ENCODE measurements at regions not wholly inside any gene's neighbourhood (a gene's known extent, or its start where the extent isn't known, plus 50 kb on each side); places are given as distances from the start of the nearest gene placed in this dataset.

DNA sequence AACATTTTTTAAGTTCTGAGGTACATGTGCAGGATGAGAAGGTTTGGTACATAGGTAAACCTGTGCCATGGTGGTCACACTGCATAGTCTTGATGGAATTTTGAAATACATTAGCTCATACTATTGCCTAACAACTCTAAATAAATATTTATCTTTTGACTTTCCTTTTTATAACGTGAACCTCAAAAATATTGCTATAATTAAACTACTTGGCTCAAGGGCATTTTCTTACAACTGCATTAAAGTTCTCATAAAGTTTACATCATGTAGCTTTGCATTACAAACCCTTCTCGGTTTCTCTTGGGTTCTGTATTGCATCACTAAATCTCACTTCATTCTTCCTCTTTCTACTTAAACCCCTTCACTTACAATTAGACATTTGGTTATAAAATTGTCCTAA lies 636.0 kb upstream of the PTCHD4 start:
- ATAC-seq, result no peak
- Mint-ChIP-seq H3K4me1 (no peaks in the 10 kb centered on the region), H3K9me3 (peaks cover 0 to 16% (median 7%) of the 10 kb centered on the region in 9 donors), H3K27ac (no peak overlapping the region), H3K4me3 (no peak overlapping the region), H3K36me3 (no peaks in the 10 kb centered on the region), H3K27me3 (no peaks in the 10 kb centered on the region)
- POLR2A ChIA-PET, result no interaction called here
- no peak for DNase-seq

- Mint-ChIP-seq H3K27ac (no peak overlapping the region), H3K4me3 (no peak overlapping the region), H3K4me1 (no peaks in the 10 kb centered on the region), H3K27me3 (no peaks in the 10 kb centered on the region), H3K9me3 (peaks cover 0 to 16% (median 7%) of the 10 kb centered on the region in 9 donors), H3K36me3 (no peaks in the 10 kb centered on the region)
- ATAC-seq (no peak), DNase-seq (no peak)
- POLR2A ChIA-PET, result no interaction called here
Measured at GRCh38 chr6:48744948-48745347, 634.0 kb upstream of the PTCHD4 start.

GRCh38 chr6:48743738-48744137 lies 632.7 kb upstream of the PTCHD4 start:
- Mint-ChIP-seq H3K36me3 (no peaks in the 10 kb centered on the region), H3K9me3 (peaks cover 0 to 16% (median 7%) of the 10 kb centered on the region in 9 donors), H3K27ac (no peak overlapping the region), H3K4me3 (no peak overlapping the region), H3K27me3 (no peaks in the 10 kb centered on the region), H3K4me1 (no peaks in the 10 kb centered on the region)
- ATAC-seq, result no peak
- POLR2A ChIA-PET, result no interaction called here
- DNase-seq, result no peak

- POLR2A ChIA-PET, result no interaction called here
- H3K4me1 Mint-ChIP-seq, result no peaks in the 10 kb centered on the region
- H3K27ac Mint-ChIP-seq, result no peak overlapping the region
- H3K9me3 Mint-ChIP-seq, result peaks cover 3 to 17% (median 12%) of the 10 kb centered on the region in 9 donors
- no peak for ATAC-seq
- H3K36me3 Mint-ChIP-seq, result peaks cover 0 to 6% (median 0%) of the 10 kb centered on the region in 3 donors
- H3K27me3 Mint-ChIP-seq, result no peaks in the 10 kb centered on the region
- no peak overlapping the region for H3K4me3 Mint-ChIP-seq
- no peak for DNase-seq
Measured at GRCh38 chr6:48736501-48737206, 625.7 kb upstream of the PTCHD4 start.

DNA sequence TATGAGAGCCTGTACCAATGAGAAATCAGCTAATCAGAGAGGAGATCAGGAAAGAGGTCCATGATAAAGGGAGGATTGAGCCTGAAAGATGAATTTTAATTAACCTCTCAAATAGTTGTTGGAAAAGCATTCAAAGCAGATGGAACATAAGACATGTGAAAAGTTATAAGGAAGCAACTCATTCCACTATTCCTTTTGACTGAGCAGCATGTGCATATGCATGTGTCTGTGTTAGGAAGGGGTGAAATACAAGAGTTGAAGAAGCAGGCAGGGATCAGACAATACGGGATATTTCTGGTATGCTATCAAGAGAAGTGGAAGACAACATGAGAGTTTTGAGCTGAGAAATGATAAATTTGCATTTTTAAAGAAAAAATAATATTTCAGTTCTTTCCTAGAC lies 624.8 kb upstream of the PTCHD4 start:
- H3K27ac Mint-ChIP-seq, result no peak overlapping the region
- H3K27me3 Mint-ChIP-seq, result no peaks in the 10 kb centered on the region
- peaks cover 4 to 25% (median 20%) of the 10 kb centered on the region in 9 donors for H3K9me3 Mint-ChIP-seq
- H3K4me3 Mint-ChIP-seq, result no peak overlapping the region
- DNase-seq (no peak), ATAC-seq (no peak)
- no peaks in the 10 kb centered on the region for H3K4me1 Mint-ChIP-seq
- POLR2A ChIA-PET, result no interaction called here
- peaks cover 0 to 6% (median 0%) of the 10 kb centered on the region in 3 donors for H3K36me3 Mint-ChIP-seq

- DNase-seq (no peak), ATAC-seq (no peak)
- Mint-ChIP-seq H3K36me3 (peaks cover 0 to 6% (median 0%) of the 10 kb centered on the region in 3 donors), H3K27ac (no peak overlapping the region), H3K9me3 (peaks cover 6 to 36% (median 23%) of the 10 kb centered on the region in 9 donors), H3K27me3 (no peaks in the 10 kb centered on the region), H3K4me1 (no peaks in the 10 kb centered on the region), H3K4me3 (no peak overlapping the region)
- POLR2A ChIA-PET, result no interaction called here
Measured at GRCh38 chr6:48733581-48733980, 622.6 kb upstream of the PTCHD4 start.

DNA sequence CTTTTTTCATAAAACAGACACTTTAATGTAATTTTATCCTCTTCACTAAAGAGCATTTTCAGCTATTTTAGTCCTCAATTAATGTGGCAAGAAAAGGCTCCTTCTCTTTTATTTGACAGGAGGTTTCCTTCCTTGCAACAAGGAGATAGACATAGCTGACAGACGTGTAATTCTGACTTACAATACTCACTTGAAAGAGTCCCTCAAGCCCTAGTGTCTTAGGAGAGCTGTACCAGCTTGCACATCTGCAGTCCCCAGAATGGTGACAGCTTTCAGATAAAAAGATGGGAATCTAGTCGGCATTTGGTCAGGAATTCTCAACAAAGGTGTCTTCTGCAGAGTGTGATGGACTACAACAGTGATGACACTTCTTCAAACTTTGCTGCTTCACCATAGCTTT lies 603.7 kb upstream of the PTCHD4 start:
- Mint-ChIP-seq H3K4me1 (no peaks in the 10 kb centered on the region), H3K4me3 (no peak overlapping the region), H3K27me3 (no peaks in the 10 kb centered on the region), H3K27ac (no peak overlapping the region), H3K36me3 (peaks cover 0 to 3% (median 0%) of the 10 kb centered on the region in 3 donors), H3K9me3 (peaks cover 0 to 11% (median 5%) of the 10 kb centered on the region in 9 donors)
- POLR2A ChIA-PET, result no interaction called here
- DNase-seq, result no peak
- ATAC-seq, result no peak

GRCh38 chr6:48714250-48714649 lies 603.3 kb upstream of the PTCHD4 start:
- Mint-ChIP-seq H3K4me3 (no peak overlapping the region), H3K36me3 (no peaks in the 10 kb centered on the region)

GRCh38 chr6:48713612-48714011 lies 602.6 kb upstream of the PTCHD4 start:
- DNase-seq (no peak), ATAC-seq (no peak)
- POLR2A ChIA-PET, result no interaction called here
- Mint-ChIP-seq H3K4me3 (no peak overlapping the region), H3K9me3 (peaks cover 0 to 8% (median 3%) of the 10 kb centered on the region in 9 donors), H3K27ac (no peak overlapping the region), H3K4me1 (no peaks in the 10 kb centered on the region), H3K36me3 (no peaks in the 10 kb centered on the region), H3K27me3 (no peaks in the 10 kb centered on the region)

More at GRCh38 chr6:48714250-48714649, 603.3 kb upstream of the PTCHD4 start:
- H3K27ac Mint-ChIP-seq, result no peak overlapping the region
- H3K9me3 Mint-ChIP-seq, result peaks cover 0 to 8% (median 3%) of the 10 kb centered on the region in 9 donors
- ATAC-seq, result no peak
- H3K27me3 Mint-ChIP-seq, result no peaks in the 10 kb centered on the region
- no peaks in the 10 kb centered on the region for H3K4me1 Mint-ChIP-seq
- DNase-seq, result no peak
- POLR2A ChIA-PET, result no interaction called here

DNA sequence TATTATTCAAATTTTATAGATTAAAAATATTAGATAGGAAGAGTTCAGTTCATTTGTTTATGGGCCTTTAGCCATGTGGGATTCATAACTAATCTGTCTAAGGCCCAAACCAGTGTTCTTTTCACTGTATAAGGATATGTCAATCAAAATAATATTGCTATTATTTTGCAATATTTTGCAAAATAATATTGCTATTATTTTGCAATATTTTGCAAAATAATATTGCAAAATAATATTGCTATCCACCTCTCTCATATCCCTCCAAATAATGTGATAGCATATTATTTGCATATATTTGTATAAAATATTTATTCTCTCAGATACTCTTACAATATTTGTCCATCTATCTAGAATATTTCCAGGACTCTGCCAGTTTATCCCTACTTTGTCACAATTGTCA lies 595.3 kb upstream of the PTCHD4 start:
- no peak for DNase-seq
- H3K27ac Mint-ChIP-seq, result no peak overlapping the region
- no peak overlapping the region for H3K4me3 Mint-ChIP-seq
- POLR2A ChIA-PET, result no interaction called here
- H3K36me3 Mint-ChIP-seq, result peaks cover 0 to 9% (median 0%) of the 10 kb centered on the region in 3 donors
- ATAC-seq, result no peak
- H3K27me3 Mint-ChIP-seq, result no peaks in the 10 kb centered on the region
- peaks cover 2 to 39% (median 24%) of the 10 kb centered on the region in 9 donors for H3K9me3 Mint-ChIP-seq
- peaks cover 0 to 2% (median 0%) of the 10 kb centered on the region in 4 donors for H3K4me1 Mint-ChIP-seq

GRCh38 chr6:48701572-48701971 lies 590.6 kb upstream of the PTCHD4 start:
- peaks cover 0 to 2% (median 0%) of the 10 kb centered on the region in 4 donors for H3K4me1 Mint-ChIP-seq
- no peak for DNase-seq
- peaks cover 9 to 54% (median 29%) of the 10 kb centered on the region in 9 donors for H3K9me3 Mint-ChIP-seq
- POLR2A ChIA-PET, result no interaction called here
- ATAC-seq, result no peak
- peaks cover 0 to 9% (median 0%) of the 10 kb centered on the region in 3 donors for H3K36me3 Mint-ChIP-seq
- no peak overlapping the region for H3K4me3 Mint-ChIP-seq
- H3K27me3 Mint-ChIP-seq, result no peaks in the 10 kb centered on the region
- H3K27ac Mint-ChIP-seq, result no peak overlapping the region

DNA sequence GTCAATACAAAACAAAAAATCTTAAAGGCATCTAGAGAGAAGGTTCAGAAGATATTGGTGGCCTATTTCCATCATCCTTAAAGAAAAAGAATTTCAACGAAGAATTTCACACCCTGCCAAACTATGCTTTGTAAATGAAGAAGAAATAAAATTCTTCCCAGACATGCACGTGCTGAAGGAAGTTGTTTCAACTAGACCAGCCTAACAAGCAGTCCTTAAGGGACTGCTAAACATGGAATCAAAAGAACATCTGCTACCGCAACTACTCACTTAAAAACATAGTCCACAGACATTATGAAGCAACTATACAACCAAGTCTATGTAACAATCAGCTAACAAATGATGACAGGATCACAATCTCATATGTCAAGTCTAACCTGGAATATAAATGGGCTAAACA lies 584.9 kb upstream of the PTCHD4 start:
- Mint-ChIP-seq H3K4me3 (no peak overlapping the region), H3K27ac (no peak overlapping the region), H3K36me3 (no peaks in the 10 kb centered on the region), H3K27me3 (no peaks in the 10 kb centered on the region), H3K4me1 (no peaks in the 10 kb centered on the region), H3K9me3 (peaks cover 18 to 55% (median 31%) of the 10 kb centered on the region in 9 donors)
- POLR2A ChIA-PET, result no interaction called here
- DNase-seq (no peak), ATAC-seq (no peak)

DNA sequence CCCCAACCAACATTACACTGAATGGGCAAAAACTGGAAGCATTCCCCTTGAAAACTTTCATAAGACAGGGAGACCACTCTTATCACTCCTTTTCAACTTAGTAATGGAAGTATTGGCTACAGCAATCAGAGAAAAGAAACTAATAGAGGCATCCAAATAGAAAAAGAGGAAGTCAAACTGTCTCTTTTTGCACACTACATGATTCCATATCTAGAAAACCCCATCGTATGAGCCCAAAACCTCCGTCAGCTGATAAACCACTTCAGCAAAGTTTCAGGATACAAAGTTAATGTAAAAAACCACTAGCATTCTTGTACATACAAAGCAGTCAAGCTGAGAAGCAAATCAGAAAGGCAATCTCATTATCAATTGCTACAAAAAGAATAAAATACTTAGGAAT lies 580.4 kb upstream of the PTCHD4 start:
- H3K4me1 Mint-ChIP-seq, result no peaks in the 10 kb centered on the region
- no peaks in the 10 kb centered on the region for H3K27me3 Mint-ChIP-seq
- no peak overlapping the region for H3K27ac Mint-ChIP-seq
- ATAC-seq (no peak), DNase-seq (no peak)
- H3K9me3 Mint-ChIP-seq, result peaks cover 17 to 69% (median 45%) of the 10 kb centered on the region in 9 donors
- peaks cover 0 to 24% (median 1%) of the 10 kb centered on the region in 3 donors for H3K36me3 Mint-ChIP-seq
- POLR2A ChIA-PET, result no interaction called here
- no peak overlapping the region for H3K4me3 Mint-ChIP-seq

DNA sequence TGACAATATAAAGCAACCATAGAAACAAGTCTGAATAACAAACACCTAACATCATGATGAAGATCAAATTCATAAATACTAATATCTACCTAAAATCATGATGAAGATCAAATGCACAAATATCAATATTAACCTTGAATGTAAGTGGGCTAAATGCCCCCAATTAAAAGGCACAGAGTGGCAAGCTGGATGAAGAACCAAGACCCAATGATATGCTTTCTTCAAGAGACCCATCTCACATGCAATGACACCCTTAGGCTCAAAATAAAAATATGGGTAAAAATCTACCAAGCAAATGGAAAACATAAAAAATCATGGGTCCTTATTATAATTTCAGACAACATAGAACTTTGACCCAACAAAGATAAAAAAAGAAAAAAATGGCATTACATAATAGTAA lies 578.5 kb upstream of the PTCHD4 start:
- ATAC-seq, result no peak

More for the DNA sequence above, 578.5 kb upstream of the PTCHD4 start:
- Mint-ChIP-seq H3K4me3 (no peak overlapping the region), H3K4me1 (no peaks in the 10 kb centered on the region), H3K27ac (no peak overlapping the region), H3K9me3 (peaks cover 10 to 73% (median 43%) of the 10 kb centered on the region in 9 donors), H3K27me3 (no peaks in the 10 kb centered on the region), H3K36me3 (peaks cover 0 to 24% (median 1%) of the 10 kb centered on the region in 3 donors)
- POLR2A ChIA-PET, result no interaction called here
- DNase-seq, result no peak

Data from naive thymus-derived CD8-positive, alpha-beta T cell (primary cell).